NT2/D1 (cell line): ENCODE measurements at regions not wholly inside any gene's neighbourhood (a gene's known extent, or its start where the extent isn't known, plus 50 kb on each side); places are given as distances from the start of the nearest gene placed in this dataset.
"Not testable (repeated sequence)": the region's sequence is repeated elsewhere in the genome, so short reads cannot be mapped to it uniquely, and the experiment has no call there.

Experiments
- SUZ12 ChIP-seq: IDR thresholded peaks from 2 replicates; pipeline ENCODE4 v1.6.1; 2011; ENCODE audit not compliant: insufficient read length, insufficient read depth; ENCODE audit errors: extremely low read depth
- YY1 ChIP-seq: IDR thresholded peaks from 2 replicates; pipeline ENCODE4 v1.6.1; 2011; ENCODE audit not compliant: insufficient read length, insufficient read depth
- ZNF274 ChIP-seq: IDR thresholded peaks from 2 replicates; pipeline ENCODE4 v1.6.1; 2011; ENCODE audit warnings: mild to moderate bottlenecking, low read depth, low read length

DNA sequence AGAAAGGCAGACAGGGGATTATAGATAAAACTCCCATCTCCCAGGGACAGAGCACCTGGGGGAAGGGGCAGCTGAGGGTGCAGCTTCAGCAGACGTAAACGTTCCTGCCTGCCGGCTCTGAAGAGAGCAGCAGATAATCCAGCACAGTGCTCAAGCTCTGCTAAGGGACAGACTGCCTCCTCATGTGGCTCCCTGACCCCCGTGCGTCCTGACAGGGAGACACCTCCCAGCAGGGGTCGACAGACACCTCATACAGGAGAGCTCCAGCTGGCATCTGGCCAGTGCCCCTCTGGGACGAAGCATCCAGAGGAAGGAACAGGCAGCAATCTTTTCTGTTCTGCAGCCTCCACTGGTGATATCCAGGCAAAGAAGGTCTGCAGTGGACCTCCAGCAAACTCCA is 333.3 kb downstream of the LNPK start:
- not testable (repeated sequence) for TF ChIP-seq YY1, SUZ12, ZNF274
